Fibroblast of skin of back (primary cell): ENCODE measurements at regions not wholly inside any gene's neighbourhood (a gene's known extent, or its start where the extent isn't known, plus 50 kb on each side); places are given as distances from the start of the nearest gene placed in this dataset.
A peak's percentile ranks its signal among the peaks of the same experiment; 100 is the strongest.
"Not testable (repeated sequence)": the region's sequence is repeated elsewhere in the genome, so short reads cannot be mapped to it uniquely, and the experiment has no call there.

Experiments
- DNase-seq: peaks from one replicate; pipeline ENCODE4 v3.0.0-alpha.2; 2013

DNA sequence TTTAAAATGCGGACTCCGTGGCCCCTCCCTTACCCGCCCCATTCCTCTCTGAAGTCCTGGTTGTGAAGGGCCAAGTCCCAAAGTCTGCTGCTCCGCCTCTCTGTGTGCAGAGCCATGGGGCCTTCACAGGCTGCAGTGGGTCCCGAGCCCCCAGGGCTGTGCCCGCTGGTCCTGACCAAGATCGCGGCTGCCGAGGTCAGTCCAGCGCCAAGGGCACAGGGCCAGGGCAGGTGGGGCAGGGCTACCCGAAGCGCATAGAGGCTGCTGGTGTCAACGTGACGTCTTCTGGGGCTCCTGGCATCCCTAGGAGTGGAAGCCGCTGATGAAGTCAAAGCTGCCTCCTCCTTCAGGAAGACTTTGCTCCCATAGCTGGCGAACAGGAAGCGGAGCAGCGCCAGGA, 858.8 kb downstream of the TUBA3C start:
- DNase-seq, result not testable (repeated sequence)

DNA sequence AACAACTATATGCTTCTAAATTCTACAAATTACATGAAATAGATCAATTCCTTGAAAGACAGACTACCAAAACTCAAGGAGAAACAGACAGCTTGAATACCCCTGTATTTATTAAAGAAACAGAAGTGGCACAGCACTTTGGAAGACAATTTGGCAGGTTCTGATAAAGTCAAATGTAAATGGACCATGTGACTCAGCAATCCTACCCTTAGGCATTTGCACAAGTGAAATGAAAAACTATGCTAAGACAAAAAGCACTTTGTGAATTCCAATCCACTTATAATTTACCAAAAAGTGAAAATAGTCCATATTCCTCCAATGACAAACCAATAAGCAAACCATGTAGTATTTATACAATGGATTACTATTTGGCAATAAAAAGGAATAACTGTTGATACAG, 862.0 kb downstream of the TUBA3C start:
- DNase-seq, result not testable (repeated sequence)

DNA sequence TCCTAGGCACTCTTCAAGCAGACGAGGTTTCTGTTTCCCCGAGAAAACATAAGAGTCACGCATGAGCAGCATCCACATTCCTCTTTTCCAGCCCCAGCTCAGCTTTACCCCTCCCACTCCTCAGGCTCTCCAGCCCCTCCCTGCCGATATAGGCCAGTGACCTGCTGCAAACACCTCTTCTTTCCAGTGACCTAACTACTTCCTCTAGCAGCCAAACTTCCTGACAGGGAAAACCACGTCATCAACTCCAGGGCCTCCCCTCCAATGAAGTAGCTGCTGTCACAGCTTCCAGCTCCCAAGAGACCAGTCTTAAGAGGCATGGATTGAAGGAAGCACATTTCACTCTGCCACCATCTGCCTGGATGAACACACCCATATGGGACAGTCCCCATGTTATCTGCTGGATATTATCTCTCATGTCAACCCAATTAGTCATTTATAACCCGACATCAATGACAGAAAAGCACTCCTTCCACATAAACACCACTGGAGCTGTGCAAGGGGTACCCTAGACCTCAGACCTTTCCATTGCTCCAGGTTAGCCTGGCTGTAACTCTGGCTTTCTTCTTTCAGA, 878.3 kb downstream of the TUBA3C start:
- DNase-seq, result not testable (repeated sequence)

DNA sequence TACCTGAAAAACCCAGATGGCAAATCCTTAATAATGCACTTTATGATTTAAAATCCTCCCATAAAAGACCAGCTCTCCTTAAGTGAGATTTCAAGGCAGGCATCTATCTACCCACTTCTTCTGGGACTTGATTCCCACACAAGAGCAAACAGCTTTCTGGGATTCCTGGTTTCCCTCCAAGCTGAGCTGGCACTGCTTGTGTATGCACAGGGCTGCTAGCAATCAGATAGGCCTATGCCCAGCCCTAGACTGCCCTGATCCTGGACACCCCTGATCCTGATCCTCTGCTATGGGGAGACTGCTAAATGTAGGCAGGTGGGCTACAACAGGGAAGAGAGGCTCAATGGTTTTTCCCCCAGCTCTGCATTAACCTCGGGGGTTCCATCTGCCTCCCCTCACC, 880.7 kb downstream of the TUBA3C start:
- not testable (repeated sequence) for DNase-seq

DNA sequence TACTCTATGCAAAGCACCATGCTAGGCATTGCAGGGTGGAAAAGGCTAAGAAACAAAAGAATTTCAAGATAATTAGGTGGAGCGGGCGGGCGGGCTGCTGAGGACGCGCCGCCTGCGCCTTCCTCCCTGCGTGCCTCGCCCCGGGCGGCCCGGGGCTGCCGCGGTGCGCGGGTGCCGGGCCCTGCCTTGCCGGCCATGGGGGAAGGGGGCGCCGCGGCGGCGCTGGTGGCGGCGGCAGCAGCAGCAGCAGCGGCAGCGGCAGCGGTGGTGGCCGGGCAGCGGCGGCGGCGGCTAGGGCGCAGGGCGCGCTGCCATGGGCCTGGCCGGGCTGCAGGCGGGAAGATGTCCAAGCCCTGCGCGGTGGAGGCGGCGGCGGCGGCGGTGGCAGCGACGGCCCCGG, 884.3 kb downstream of the TUBA3C start:
- not testable (repeated sequence) for DNase-seq

DNA sequence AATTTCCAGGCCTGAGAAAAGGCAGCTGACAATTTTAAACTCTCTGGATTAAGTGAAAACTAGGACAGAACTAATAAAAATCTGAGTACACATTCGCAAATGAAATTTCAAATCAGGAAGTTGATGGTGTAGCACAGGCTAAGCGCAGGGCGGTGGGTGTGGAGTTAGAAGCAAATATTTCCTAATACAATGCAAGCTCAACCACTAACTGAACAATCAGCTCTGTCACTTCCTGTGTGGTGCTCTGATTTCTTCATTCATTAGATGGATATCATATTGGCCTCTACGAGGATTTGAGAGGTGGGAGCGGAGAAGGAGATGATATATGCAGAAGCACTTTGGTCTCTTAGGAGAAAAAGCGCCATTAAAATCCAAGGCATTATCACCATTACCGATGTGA, 885.0 kb downstream of the TUBA3C start:
- not testable (repeated sequence) for DNase-seq

DNA sequence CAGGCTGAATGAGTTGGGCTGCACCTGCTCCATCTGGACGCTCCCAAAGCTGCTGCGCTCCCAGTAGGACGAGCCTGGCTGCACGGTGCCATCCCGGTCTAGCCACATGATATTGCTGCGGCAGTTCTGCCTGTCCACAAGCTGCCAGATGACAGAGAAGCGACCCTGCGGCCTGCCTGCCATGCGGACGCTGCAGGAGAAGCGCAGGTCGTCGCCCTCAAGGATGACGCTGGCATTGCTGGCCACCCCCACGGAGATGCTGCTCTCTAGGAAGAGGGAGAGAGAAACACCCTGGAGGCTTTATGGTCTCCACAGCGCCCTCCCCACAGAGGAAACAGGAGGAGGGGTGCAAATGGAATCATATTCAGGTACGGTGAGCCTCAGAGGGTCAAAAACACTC, 887.3 kb downstream of the TUBA3C start:
- DNase-seq, result not testable (repeated sequence)

DNA sequence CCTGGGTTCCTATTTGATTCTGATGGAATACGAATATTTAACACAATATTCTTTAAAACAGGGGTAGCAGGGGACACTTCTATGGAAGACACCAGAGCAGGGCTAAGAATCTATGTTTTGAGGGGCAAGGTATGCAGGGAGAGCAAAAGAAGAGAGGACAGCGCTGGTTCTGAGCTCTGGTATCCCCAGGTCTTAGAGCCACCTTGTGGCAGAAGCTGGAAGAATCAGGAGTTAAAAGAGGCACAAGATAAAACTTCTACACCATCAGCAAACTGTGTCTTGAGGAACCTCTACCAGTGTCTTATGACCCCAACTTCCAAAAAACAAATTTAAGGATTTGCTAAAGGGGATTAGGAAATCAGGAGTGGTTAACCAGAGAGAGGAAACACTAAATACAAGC, 894.8 kb downstream of the TUBA3C start:
- not testable (repeated sequence) for DNase-seq

DNA sequence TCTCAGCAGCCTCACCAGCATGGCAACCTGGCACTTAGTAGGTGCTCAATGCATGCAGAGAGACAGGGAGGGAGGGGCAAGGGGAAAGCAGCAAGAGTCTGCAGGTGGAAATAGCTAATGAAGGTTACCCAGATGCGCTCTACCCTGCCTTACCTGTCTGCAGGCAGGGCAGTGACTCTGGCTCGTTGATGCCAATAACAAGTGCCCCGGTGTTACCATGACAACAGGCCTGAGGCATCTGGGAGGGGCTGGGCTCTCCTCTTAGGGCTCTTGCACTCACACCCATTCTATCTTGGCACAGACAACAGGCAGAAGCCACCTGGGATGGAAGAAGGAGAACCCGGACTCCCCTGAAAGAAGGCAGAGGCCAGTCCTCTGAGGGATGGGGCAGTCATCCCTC, 896.0 kb downstream of the TUBA3C start:
- not testable (repeated sequence) for DNase-seq

DNA sequence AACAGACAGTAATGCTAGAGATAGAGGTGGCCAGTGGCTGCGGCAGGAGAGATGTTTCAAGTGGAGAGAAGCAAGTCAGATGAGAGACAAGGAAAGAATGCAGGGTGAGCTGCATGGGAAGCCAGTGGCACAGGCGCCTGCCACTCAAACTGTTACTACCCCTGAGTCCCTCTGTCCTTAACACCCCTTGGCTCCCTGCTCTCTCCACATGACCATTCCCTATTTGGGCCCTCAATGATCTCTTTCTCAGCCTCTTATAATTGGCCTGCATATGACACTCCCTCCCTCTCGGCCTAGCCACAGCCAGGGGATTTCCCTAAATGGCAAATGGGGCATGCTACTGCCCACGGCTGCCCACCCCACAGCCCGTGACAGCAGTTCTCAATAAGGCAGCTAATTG, 897.6 kb downstream of the TUBA3C start:
- not testable (repeated sequence) for DNase-seq

DNA sequence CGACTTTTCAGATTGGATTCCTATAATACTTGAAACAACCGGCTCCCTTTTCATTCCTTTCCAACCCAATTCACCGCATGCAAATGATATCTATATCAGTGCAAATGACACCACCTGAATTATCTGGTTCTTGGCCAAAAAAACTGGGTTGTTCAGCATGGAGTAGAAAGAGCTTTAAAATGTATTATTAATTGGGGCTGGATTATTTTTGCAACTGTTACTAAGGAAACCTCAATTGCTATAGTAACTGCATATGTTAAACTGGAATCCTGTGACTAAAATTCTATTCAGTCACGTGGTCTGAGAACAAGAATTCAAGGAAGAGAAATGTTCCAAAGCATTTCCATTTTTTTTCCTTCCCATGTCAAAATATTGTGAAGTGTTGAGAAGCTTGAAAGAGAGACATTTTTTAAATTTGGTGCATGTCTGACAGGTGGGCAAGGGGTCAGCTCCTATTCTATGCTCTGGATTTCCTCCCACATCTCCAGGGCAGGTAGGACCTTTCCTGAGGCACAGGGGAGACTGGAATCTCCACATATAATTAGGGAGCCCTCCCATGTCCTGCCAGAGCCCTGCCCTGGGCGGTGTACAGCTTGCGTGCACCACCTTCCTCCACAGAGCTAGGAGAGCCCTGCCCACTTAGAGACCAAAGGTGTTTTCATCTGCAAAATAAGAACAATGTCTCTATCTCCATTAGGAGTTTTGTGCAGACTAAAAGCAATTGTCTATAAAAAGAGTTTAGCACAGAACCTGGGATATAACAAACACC, 899.6 kb downstream of the TUBA3C start:
- peak; percentile 20 for DNase-seq

DNA sequence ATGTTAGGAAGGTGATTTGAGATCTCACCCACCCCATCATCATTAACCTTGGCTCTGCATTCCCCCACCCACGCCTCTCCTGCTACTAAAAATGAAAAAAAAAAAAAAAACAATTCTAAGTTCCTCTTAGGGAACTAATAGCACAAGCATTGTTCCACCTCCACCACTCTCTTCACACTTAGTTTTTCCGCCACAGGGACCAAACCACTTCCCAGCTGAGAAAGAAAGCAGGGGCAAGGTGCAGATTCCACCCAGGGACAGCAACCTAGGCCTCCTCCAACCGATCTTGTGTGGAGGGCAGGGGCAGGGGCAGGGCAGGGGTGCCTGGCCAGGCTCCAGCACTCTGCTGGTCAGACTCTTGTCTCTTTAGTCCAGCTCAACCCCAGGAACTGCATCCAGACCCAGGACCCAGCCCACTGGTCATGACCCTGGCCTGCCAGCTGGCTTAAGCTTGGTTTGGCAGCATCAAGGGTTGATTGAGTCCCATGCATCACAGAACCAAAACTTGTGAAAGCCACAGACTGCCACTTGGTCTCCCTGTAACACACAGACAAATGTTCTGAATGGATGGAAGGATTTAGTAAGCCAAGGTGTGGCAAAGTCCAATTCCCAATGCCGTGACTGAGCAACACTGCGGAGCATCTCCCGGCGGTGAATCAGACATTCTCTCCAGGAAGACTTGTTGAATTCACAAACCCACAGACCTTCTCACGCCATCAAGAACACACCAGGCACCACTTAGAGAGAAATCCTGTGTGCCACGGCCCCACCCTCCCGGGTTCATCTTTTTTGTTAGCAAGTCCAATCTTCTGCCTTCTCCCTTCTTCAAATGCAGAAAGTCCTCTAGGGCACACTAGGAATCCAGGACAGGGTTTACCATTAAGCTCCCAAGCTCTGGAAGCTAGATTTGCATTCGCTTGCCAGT, 900.5 kb downstream of the TUBA3C start:
- not testable (repeated sequence) for DNase-seq

DNA sequence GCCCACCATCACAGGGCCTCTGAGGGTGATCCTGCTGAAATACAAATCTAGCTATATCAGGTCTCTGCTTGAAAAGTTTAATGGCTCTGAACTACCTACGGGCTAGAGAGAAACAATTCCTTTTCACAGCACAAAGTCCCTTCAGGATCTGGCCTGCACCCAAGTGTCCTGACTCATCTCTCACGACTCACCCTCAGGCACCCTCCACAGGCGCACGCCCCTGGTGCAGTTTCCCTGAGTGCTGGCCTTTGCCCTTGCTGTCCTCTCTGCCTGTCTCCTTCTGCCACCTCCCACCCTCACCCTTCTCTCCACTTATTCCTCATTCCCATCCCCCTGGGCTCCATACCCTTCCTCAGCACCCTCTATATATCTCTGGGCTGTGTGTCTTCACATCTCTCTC, 901.7 kb downstream of the TUBA3C start:
- not testable (repeated sequence) for DNase-seq

DNA sequence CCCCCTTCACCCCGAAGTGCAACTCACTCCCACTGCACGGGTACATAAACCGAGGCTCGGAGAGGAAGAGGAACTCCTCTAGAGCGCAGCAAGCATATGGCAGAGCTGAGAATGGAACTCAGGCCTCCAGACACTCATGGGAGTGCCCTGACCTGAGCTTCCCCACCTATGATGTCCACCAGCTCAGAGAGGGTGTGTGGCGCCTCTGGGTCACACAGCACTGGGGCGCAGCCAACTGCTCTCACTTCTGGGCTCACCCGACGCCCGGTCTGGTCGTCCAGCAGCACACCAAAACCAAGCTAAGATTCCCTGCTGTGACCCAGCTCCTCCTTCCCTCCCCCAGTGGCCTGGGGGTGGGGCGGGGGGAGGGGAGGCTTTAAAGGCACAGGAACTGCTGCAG, 904.3 kb downstream of the TUBA3C start:
- not testable (repeated sequence) for DNase-seq

DNA sequence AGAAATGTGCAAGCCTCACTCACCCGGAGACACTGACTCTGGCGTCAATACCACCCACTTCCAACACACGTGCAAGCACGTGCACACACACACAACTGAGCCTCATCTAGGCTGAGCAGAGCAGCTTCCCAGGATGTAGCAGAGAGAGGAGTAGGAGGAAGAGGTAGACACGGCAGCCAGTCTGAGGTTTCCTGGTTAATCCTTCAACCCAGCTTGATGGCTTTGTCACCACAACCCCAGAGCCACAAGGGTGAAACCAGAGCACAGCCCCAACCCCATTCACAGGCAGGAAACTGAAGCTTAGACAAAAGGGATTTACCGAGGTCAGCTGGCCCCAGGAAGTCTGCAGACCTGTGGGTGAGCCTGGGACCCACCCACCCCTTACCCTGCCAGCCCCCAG, 905.3 kb downstream of the TUBA3C start:
- DNase-seq, result not testable (repeated sequence)

DNA sequence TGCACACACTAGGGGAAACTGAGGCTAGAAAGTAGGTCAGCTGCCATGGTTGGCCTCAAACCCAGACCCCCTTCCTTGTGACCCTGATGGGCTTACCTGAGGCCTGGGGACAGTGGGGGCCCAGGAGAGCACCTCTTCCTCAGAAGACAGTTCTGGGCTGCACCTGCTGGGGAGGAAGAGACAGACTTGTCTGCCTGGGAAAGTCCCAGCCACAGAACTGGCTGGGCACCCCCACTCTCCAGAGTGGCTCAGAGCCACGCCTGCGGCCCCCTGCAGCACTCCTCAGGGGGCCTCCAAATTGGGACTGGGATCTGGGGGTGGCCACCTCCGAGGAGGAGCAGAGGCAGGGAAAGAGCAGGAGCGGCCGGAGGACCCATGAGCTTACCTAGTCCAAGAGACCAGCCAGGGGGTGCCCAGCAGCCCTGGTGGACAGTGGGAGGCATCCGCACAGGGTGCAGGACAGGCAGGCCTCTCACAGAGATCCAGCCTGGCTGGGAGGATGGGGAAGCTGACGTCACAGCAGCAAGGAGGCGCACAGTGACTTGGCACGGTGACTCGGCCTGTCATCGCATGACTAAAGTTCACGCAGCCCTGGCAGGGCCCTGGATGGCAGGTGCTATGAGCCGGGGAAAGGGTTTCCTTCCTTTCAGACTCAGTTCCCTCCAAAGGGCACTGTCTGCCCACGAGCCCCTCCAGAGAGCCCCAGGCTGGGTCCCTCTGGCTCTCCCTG, 907.7 kb downstream of the TUBA3C start:
- DNase-seq, result not testable (repeated sequence)

DNA sequence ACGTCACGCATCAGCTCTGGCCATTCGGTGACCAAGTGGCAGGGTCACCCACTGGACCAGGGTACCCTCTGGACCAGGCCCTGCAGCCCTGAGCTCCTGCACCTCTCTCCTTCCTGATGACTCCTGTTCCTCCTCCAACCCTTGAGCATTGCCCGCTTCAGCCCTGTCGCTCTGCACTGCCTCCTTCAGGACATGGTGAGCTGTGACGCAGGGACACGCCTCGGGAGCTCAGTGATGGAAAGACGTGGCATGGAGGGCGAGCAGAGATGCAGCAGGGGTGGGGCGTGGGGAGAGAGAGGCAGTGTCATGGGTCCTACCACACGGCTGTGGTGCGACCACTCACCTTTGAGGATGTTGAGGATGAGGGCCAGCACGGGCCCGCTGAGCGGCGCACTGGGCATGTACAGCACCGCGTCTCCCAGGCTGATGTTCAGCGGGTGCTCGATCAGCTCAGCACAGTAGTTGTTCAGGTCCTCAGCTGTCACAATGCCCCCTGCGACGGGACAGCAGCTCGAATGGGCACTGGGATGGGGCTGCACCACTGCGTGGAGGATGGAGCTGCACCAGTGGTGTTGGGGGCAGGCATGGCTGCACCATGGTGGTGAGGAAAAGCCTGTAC, 922.7 kb downstream of the TUBA3C start:
- not testable (repeated sequence) for DNase-seq

DNA sequence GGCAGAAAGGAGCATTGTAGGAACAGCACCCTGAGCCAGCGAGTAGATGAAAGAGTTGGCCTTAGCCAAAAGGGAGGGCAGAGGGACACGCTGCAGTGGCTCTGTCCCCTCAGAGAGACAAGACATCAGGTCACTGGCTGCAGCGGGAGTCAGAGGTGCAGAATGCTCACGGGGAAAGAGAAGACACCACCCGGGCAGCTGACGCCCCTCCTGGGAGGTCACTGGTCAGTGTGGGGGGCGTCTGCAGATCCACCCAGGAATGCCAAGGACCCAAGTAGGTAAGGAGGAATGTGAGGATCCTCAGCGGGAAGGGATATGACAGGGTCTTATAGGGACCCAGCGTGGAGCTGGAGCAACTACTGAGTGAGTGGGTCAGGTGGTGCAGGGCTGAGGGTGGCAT, 923.9 kb downstream of the TUBA3C start:
- DNase-seq, result not testable (repeated sequence)

DNA sequence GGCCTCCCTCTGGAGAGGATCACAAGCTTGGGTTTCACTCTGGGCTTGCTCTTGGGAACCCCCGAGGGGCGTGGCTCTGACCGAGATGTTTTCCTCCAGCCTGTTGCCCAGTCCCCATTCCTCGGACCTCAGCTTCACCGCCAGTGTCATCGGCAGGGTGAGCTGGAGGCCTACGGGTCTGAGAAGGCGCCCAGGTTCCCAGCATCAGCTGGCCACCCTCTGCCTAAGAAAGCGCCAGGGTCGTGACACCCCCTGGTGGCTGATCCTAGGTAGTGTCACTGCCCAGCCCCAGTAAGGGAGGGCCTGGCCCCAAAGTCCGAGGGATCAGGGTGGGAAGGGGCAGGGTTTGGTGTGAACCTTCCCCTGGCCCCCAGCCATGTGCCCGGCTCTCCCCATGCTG, 928.8 kb downstream of the TUBA3C start:
- not testable (repeated sequence) for DNase-seq

DNA sequence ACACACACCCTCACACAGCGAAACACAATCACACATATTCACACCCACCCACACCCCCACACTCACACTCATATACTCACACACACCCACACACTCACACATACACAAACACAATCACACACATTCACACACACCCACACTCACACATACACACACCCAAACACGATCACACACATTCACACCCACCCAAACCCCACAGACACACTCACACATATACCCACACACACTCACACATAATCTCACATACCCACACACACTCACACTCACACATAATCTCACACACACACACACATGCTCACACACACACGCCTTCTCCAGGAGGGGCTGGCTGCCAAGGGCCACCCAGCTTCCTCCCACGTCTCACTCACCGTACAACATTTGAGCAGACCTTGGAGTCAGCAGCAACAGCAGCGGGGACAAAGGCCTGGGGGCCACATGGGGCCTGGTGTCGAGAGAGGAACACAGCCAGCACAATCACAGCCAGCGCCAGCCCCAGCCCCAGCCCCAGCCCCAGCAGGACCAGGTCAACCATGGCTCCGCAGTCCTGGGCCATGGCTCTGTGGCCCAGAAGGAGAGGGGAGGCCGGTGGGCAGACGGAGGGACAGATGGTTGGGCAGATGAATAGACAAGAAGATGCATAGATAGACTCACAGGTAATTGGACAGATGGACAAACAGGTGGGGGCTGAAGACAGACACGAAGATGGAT, 932.9 kb downstream of the TUBA3C start:
- DNase-seq, result not testable (repeated sequence)

DNA sequence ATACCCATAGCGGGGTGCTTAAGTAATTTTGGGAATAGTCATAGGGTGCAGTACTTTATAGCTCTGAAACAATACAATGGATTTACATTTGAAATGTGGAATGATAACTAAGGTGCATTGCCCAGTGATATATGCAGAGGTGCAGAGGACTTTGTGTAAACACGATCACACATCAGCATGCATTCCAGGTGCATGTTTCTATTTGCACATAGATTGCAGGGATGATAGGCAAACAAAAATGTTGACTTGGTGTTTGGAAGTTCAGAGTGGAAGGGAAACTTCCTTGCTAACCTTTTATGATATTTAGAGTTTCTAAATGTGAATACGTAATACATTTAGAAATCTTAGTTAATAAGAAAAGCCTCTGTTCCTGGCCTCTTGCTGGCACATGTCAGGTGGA, 941.5 kb downstream of the TUBA3C start:
- not testable (repeated sequence) for DNase-seq
